WERI-Rb-1 (cell line): ENCODE measurements at regions not wholly inside any gene's neighbourhood (a gene's known extent, or its start where the extent isn't known, plus 50 kb on each side); places are given as distances from the start of the nearest gene placed in this dataset.

Source experiments
- DNase-seq: peaks from one replicate; pipeline ENCODE4 v3.0.0-alpha.2; 2020
- H3K27ac ChIP-seq: fragments of 250-450 bp; sonication (Bioruptor Pico); 2 replicates; pipeline ENCODE4 v1.5.1; 2020; ENCODE audit warnings: mild to moderate bottlenecking, moderate library complexity
- H3K27me3 ChIP-seq: fragments of 250-450 bp; sonication (Bioruptor Pico); 2 replicates; pipeline ENCODE4 v1.5.1; 2021; ENCODE audit warnings: mild to moderate bottlenecking, low read depth, moderate library complexity; ENCODE audit not compliant: insufficient read depth, severe bottlenecking
- H3K36me3 ChIP-seq: fragments of 250-450 bp; sonication (Bioruptor Pico); 2 replicates; pipeline ENCODE4 v1.5.1; 2020; ENCODE audit warnings: mild to moderate bottlenecking, moderate library complexity
- H3K4me3 ChIP-seq: 2 replicates; pipeline ENCODE4 v1.5.1; 2011; ENCODE audit warnings: low read depth, mild to moderate bottlenecking, control low read depth, low read length
- H3K9me3 ChIP-seq: fragments of 250-450 bp; sonication (Bioruptor Pico); 2 replicates; pipeline ENCODE4 v1.5.1; 2021; ENCODE audit warnings: mild to moderate bottlenecking, moderate library complexity; ENCODE audit not compliant: severe bottlenecking
- TF ChIP-seq, protein P1 (sequence below): IDR thresholded peaks from 2 replicates; pipeline ENCODE4 v1.5.1; 2011; ENCODE audit warnings: low read depth, mild to moderate bottlenecking, control low read depth, inconsistent platforms, low read length

DNA sequence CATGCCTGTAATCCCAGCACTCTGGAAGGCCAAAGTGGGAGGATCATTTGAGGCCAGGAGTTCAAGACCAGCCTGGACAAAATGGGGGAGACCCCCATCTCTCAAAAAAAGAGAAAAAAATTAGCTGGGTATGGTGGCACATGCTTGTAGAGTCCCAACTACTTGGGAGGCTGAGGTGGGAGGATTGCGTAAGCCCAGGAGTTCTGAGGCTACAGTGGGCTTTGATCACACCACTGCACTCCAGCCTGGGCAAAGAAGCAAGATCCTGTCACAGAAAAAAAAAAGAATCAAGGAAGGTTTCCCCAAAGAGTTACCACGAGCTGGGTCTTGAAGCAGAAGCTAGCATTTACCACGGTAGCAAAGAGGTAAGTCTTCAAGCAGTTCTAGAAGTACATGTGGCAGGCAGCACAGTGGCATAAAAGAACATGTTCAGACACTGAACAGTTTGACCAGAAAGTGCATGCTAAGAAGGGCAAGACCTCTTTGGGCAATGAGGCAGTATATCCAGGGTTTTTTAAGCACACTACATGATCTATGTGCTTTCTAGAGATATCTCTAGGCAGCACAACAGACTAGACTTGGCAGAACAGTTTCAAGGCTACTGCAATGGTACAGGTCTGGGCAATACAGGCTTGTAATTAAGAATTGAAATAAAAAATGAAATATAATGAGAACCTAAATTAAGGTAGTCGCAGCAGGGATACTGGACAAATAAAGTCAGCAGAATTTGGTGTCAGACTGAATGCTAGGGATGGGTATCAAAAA lies 418.5 kb downstream of the SHQ1 start:
- peaks cover 5% of the 10 kb centered on the region; the same call in 1 of the 2 replicates for H3K36me3 ChIP-seq
- TF ChIP-seq, protein P1, sequence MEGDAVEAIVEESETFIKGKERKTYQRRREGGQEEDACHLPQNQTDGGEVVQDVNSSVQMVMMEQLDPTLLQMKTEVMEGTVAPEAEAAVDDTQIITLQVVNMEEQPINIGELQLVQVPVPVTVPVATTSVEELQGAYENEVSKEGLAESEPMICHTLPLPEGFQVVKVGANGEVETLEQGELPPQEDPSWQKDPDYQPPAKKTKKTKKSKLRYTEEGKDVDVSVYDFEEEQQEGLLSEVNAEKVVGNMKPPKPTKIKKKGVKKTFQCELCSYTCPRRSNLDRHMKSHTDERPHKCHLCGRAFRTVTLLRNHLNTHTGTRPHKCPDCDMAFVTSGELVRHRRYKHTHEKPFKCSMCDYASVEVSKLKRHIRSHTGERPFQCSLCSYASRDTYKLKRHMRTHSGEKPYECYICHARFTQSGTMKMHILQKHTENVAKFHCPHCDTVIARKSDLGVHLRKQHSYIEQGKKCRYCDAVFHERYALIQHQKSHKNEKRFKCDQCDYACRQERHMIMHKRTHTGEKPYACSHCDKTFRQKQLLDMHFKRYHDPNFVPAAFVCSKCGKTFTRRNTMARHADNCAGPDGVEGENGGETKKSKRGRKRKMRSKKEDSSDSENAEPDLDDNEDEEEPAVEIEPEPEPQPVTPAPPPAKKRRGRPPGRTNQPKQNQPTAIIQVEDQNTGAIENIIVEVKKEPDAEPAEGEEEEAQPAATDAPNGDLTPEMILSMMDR, result no peak
- no peak for DNase-seq
- H3K27me3 ChIP-seq, result no peaks in the 10 kb centered on the region
- no peak overlapping the region for H3K4me3 ChIP-seq
- no peaks in the 10 kb centered on the region for H3K9me3 ChIP-seq
- no peak overlapping the region for H3K27ac ChIP-seq

DNA sequence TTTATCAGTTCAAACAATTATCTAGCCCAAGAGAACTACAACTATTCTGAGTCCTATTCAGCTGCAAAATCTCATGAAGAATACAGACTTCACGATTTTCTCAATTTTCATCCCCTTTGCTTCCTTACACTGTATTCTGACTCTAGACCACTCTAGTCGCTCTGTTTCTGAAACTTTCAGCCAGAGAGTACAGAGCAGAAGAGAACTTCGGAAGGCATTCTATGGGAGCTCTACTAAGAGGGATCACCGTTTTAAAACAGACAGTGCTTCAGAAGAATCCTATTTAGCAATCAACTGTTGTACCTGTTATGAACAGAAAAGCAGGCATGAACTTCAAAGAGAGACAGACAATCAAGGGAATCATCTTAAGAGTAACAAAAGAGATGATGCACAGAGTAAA lies 419.4 kb downstream of the SHQ1 start:
- H3K36me3 ChIP-seq, result peaks cover 5% of the 10 kb centered on the region; the same call in 1 of the 2 replicates
- no peak overlapping the region for H3K27ac ChIP-seq
- H3K4me3 ChIP-seq, result no peak overlapping the region
- TF ChIP-seq, protein P1, result no peak
- no peak for DNase-seq
- no peaks in the 10 kb centered on the region for H3K9me3 ChIP-seq
- H3K27me3 ChIP-seq, result no peaks in the 10 kb centered on the region

DNA sequence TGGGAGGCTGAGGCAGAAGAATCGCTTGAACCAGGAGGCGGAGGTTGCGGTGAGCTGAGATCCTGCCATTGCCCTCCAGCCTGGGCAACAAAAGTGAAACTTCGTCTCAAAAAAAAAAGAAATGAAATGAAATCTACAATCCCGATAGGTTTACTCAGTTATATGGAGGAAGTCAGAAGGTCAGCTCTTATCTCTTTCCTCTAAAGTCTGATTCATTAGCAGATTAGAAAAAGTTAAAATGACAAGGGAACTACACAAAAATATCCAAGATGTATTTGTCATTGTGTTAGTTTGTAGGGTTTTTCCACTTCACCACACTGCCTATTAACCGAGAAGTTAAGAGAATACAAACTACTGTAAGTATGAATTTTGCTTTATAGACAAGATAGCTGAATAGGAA lies 420.6 kb downstream of the SHQ1 start:
- Histone ChIP-seq H3K4me3 (no peak overlapping the region), H3K27ac (no peak overlapping the region), H3K27me3 (no peaks in the 10 kb centered on the region), H3K9me3 (no peaks in the 10 kb centered on the region), H3K36me3 (peaks cover 4% of the 10 kb centered on the region; the same call in 1 of the 2 replicates)
- no peak for DNase-seq
- TF ChIP-seq, protein P1, result no peak

DNA sequence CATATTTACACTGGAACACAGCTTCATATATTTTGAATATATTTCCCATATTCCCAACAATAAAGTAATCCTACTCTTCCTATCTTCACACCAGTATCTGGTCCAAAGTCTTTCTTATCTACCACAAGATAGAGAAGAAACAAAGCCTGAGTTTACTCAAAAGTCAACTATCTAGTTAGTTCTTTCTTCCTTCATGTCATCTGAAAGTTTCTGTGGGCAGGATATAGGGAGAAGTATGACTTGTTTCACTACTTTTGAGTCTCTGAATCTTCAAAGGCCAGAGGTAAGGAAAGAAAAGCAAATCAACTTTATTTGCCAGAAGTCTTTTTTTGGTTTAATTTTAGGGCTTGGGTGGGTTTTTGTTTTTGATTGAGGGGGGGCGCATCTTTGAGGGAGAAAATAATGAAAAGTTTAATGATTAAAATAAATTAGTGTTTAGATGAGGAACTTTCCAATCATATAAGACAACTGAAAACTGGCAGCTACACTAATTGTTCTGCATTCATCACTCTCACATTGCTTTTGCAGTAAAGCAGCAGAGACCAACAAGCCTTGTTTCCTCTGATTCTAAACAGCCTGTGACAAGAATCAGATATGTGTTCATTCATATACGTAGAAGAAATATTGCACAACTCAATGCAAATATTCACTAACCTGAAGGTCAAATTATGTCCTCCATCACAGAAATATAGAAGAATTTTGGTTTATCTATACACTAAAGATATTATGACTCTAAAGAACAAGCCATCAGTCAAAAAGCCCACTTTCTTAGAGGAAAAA lies 421.4 kb downstream of the SHQ1 start:
- Histone ChIP-seq H3K4me3 (no peak overlapping the region), H3K27ac (no peak overlapping the region), H3K27me3 (no peaks in the 10 kb centered on the region), H3K36me3 (no peaks in the 10 kb centered on the region; the same call in 1 of the 2 replicates), H3K9me3 (no peaks in the 10 kb centered on the region)
- TF ChIP-seq, protein P1, result no peak
- DNase-seq, result no peak

DNA sequence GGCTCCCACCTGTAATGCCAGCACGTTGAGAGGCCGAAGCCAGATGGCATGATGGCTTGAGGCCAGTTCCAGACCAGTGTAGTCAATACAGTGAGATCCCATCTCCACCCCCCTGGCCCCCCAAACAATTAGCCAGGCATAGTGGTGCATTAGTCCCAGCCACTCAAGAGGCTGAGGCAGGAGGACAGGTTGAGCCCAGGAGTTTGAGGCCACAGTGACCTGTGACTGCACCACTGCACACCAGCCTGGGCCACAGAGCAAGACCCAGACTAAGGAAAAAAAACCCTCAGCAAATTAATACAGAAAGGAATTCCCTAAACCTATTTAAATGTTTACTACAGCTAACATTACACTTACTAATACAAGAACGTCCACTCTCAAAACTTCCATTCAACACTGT lies 424.6 kb downstream of the SHQ1 start:
- TF ChIP-seq, protein P1, result no peak
- H3K27ac ChIP-seq, result no peak overlapping the region
- H3K36me3 ChIP-seq, result peaks cover 4% of the 10 kb centered on the region
- H3K4me3 ChIP-seq, result no peak overlapping the region
- H3K9me3 ChIP-seq, result no peaks in the 10 kb centered on the region
- no peaks in the 10 kb centered on the region for H3K27me3 ChIP-seq
- DNase-seq, result no peak
